ENCODE measurements at regions not wholly inside any gene's neighbourhood (a gene's known extent, or its start where the extent isn't known, plus 50 kb on each side); places are given as distances from the start of the nearest gene placed in this dataset.

- no peak for TF ChIP-seq CTCF (conservative IDR thresholded peaks at IDR 0.05; ENCODE audit: low read depth, low read length)
- no peak for TF ChIP-seq EZH2 (IDR thresholded peaks at IDR 0.05; ENCODE audit: low read length, unreplicated experiment)
Measured at GRCh38 chr2:120919771-120920453, 184.2 kb downstream of the GLI2 start.

Measured in PC-3 (cell line).